Gastroesophageal sphincter (tissue), 3 donors: ENCODE measurements at regions not wholly inside any gene's neighbourhood (a gene's known extent, or its start where the extent isn't known, plus 50 kb on each side); places are given as distances from the start of the nearest gene placed in this dataset.

ENCODE experiments used
- CTCF ChIP-seq, 4 experiments: fragments of 200-600 bp in 2 of 4; fragments of 450-650 bp in 2 of 4; sonication (generic) in 1 of 4; IDR thresholded peaks; one replicate each; pipeline ENCODE4 v1.5.1; 2017 to 2019; ENCODE audit warnings: antibody characterized with exemption in 4 of 4, mild to moderate bottlenecking in 2 of 4, moderate library complexity in 2 of 4
- POLR2A ChIP-seq, 2 donors: fragments of 450-650 bp; IDR thresholded peaks; one replicate each; pipeline ENCODE4 v1.6.1; 2017; ENCODE audit warnings: antibody characterized with exemption in 2 of 2, mild to moderate bottlenecking in 2 of 2, moderate library complexity in 1 of 2

GRCh38 chr6:110542311-110543024 lies 66.1 kb upstream of the SLC22A16 start:
- TF ChIP-seq POLR2A (IDR thresholded peaks at IDR 0.05) (no peak), CTCF (IDR thresholded peaks at IDR 0.05) (no peak)
